Astrocyte (in vitro differentiated cells and primary cell): ENCODE measurements at regions not wholly inside any gene's neighbourhood (a gene's known extent, or its start where the extent isn't known, plus 50 kb on each side); places are given as distances from the start of the nearest gene placed in this dataset.

ENCODE experiments used
- DNase-seq: peaks from one replicate; pipeline ENCODE4 v3.0.0-alpha.2; 2010; ENCODE audit warnings: low read depth
- FAIRE-seq: peaks from 2 replicates; lab custom pipeline; 2011; peaks lifted over from hg19 to GRCh38; lab: Jason Lieb, UNC
- H2AFZ ChIP-seq: 2 replicates; pipeline ENCODE4 v1.6.0; 2012; ENCODE audit warnings: low read depth, low read length, inconsistent platforms
- H3K27ac ChIP-seq: 2 replicates; pipeline ENCODE4 v1.5.1; 2011; ENCODE audit warnings: low read depth, low read length, inconsistent platforms
- H3K27me3 ChIP-seq: 2 replicates; pipeline ENCODE4 v1.6.0; 2011; ENCODE audit warnings: low read length, inconsistent platforms; ENCODE audit not compliant: insufficient read depth
- H3K36me3 ChIP-seq: 2 replicates; pipeline ENCODE4 v1.5.1; 2011; ENCODE audit warnings: low read length, inconsistent platforms; ENCODE audit not compliant: insufficient read depth
- H3K4me1 ChIP-seq: 2 replicates; pipeline ENCODE4 v1.5.1; 2011; ENCODE audit warnings: low read length, inconsistent platforms; ENCODE audit not compliant: insufficient read depth
- H3K4me2 ChIP-seq: 2 replicates; pipeline ENCODE4 v1.6.0; 2012; ENCODE audit warnings: low read length, inconsistent platforms
- H3K4me3 ChIP-seq: 2 replicates; pipeline ENCODE4 v1.5.1; 2011; ENCODE audit warnings: low read depth, mild to moderate bottlenecking, low read length, inconsistent platforms; ENCODE audit not compliant: insufficient read depth
- H3K79me2 ChIP-seq: 2 replicates; pipeline ENCODE4 v1.6.0; 2012; ENCODE audit warnings: mild to moderate bottlenecking, low read length, inconsistent platforms; ENCODE audit not compliant: insufficient read depth
- H3K9ac ChIP-seq: 2 replicates; pipeline ENCODE4 v1.6.0; 2012; ENCODE audit warnings: mild to moderate bottlenecking, low read length, inconsistent platforms
- H3K9me3 ChIP-seq: 2 replicates; pipeline ENCODE4 v1.5.1; 2012; ENCODE audit warnings: low read depth, mild to moderate bottlenecking, low read length, inconsistent platforms; ENCODE audit not compliant: insufficient read depth
- H4K20me1 ChIP-seq: 2 replicates; pipeline ENCODE4 v1.6.0; 2012; ENCODE audit warnings: low read length, inconsistent platforms; ENCODE audit not compliant: insufficient read depth
- H3K27ac Mint-ChIP-seq: one replicate; pipeline ENCODE4 v1.8.0; 2021; ENCODE audit warnings: mild to moderate bottlenecking, mixed read lengths; ENCODE audit not compliant: unreplicated experiment
- H3K27me3 Mint-ChIP-seq: one replicate; pipeline ENCODE4 v1.8.0; 2021; ENCODE audit warnings: low read depth, mixed read lengths; ENCODE audit not compliant: unreplicated experiment
- H3K36me3 Mint-ChIP-seq: one replicate; pipeline ENCODE4 v1.8.0; 2021; ENCODE audit warnings: low read depth, mixed read lengths; ENCODE audit not compliant: unreplicated experiment
- H3K4me1 Mint-ChIP-seq: one replicate; pipeline ENCODE4 v1.8.0; 2021; ENCODE audit warnings: low read depth, mixed read lengths; ENCODE audit not compliant: unreplicated experiment
- H3K4me3 Mint-ChIP-seq: one replicate; pipeline ENCODE4 v1.8.0; 2021; ENCODE audit warnings: mild to moderate bottlenecking, moderate library complexity, mixed read lengths; ENCODE audit not compliant: unreplicated experiment
- H3K9me3 Mint-ChIP-seq: one replicate; pipeline ENCODE4 v1.8.0; 2021; ENCODE audit warnings: mild to moderate bottlenecking, mixed read lengths; ENCODE audit not compliant: unreplicated experiment
- CTCF ChIP-seq: IDR thresholded peaks from 2 replicates; pipeline ENCODE4 v1.5.1; 2011; ENCODE audit warnings: low read depth, mild to moderate bottlenecking, inconsistent platforms, low read length, moderate library complexity; ENCODE audit not compliant: insufficient read depth
- EZH2 ChIP-seq: IDR thresholded peaks from 2 replicates; pipeline ENCODE4 v1.6.1; 2012; ENCODE audit warnings: mild to moderate bottlenecking, low read length, inconsistent platforms; ENCODE audit not compliant: insufficient read depth

- Mint-ChIP-seq H3K27me3 (no peaks in the 10 kb centered on the region), H3K36me3 (no peaks in the 10 kb centered on the region), H3K27ac (no peak overlapping the region), H3K4me3 (no peak overlapping the region), H3K9me3 (peaks cover 1% of the 10 kb centered on the region), H3K4me1 (no peaks in the 10 kb centered on the region)
- H3K4me2 ChIP-seq: no peak overlapping the region
- H3K27me3 ChIP-seq: no peaks in the 10 kb centered on the region
- FAIRE-seq (no peak), DNase-seq (no peak)
- H3K4me1 ChIP-seq: no peaks in the 10 kb centered on the region
- no peak overlapping the region for H2AFZ ChIP-seq
- TF ChIP-seq EZH2: no peak
- TF ChIP-seq CTCF: no peak
- H3K9me3 ChIP-seq: no peaks in the 10 kb centered on the region
- no peaks in the 10 kb centered on the region for H4K20me1 ChIP-seq
- H3K27ac ChIP-seq: no peak overlapping the region
- no peak overlapping the region for H3K4me3 ChIP-seq
- no peaks in the 10 kb centered on the region for H3K79me2 ChIP-seq
- no peak overlapping the region for H3K9ac ChIP-seq
- no peaks in the 10 kb centered on the region for H3K36me3 ChIP-seq
Measured at GRCh38 chr1:195511501-195511900, 1096.7 kb downstream of the KCNT2 start.

GRCh38 chr1:195501118-195501517 is 1107.1 kb downstream of the KCNT2 start:
- no peak overlapping the region for H3K9ac ChIP-seq
- no peaks in the 10 kb centered on the region for H3K9me3 ChIP-seq
- TF ChIP-seq CTCF (no peak), EZH2 (no peak)
- H4K20me1 ChIP-seq: no peaks in the 10 kb centered on the region
- no peak overlapping the region for H3K4me2 ChIP-seq
- FAIRE-seq: no peak
- no peaks in the 10 kb centered on the region for H3K27me3 ChIP-seq
- H3K27ac ChIP-seq: no peak overlapping the region
- H3K4me3 ChIP-seq: no peak overlapping the region
- Mint-ChIP-seq H3K27ac (no peak overlapping the region), H3K4me1 (no peaks in the 10 kb centered on the region), H3K9me3 (peaks cover 6% of the 10 kb centered on the region), H3K27me3 (no peaks in the 10 kb centered on the region), H3K4me3 (no peak overlapping the region), H3K36me3 (no peaks in the 10 kb centered on the region)
- H2AFZ ChIP-seq: no peak overlapping the region
- no peak for DNase-seq
- H3K4me1 ChIP-seq: no peaks in the 10 kb centered on the region
- no peaks in the 10 kb centered on the region for H3K79me2 ChIP-seq
- H3K36me3 ChIP-seq: no peaks in the 10 kb centered on the region

DNA sequence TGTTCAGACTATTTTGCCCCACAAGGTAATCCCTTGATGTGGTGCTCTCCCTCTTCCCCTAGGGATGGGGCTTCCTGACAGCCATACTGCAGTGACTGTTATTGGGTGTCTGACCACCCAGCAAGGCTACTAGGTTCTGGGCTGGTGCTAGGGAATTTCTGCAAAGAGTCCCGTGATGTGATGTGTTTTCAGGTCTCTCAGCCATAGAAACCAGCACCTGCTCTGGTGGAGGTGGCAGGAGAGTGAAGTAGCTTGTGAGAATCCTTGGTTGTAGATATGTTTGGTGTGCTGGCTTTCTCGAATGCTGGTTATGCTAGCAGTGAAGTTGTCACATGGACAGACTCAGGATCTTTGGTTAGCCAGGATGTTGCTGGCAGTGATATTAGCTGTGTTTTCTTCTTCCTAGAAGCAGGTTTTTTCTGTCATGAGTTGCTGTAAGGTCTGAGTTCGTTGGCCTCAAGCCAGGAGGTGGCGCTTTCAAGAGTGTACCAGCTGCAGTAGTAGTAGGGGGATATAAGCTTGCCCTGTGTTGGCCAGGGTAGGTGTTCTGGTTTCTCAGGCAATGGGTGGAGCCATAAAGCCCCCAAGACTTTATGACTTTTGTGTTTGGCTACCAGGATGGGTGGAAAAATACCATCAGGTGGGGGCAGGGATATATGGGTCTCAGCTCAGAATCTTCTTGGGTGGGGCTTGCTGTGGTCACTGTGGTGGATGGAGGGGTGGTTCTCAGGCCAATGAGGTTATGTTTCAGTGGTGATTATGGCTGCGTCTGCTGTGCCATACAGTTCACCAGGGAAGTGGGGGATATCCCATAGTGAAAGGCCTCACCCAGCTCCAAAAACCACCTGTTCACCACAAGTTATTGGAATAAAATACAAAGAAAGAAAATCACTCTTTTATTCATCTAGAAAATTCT is 1112.3 kb downstream of the KCNT2 start:
- H2AFZ ChIP-seq: no peak overlapping the region
- DNase-seq: no peak
- no peaks in the 10 kb centered on the region for H3K27me3 ChIP-seq
- H3K27me3 Mint-ChIP-seq: no peaks in the 10 kb centered on the region
- H3K9ac ChIP-seq: no peak overlapping the region
- no peaks in the 10 kb centered on the region for H3K9me3 Mint-ChIP-seq
- H3K4me3 ChIP-seq: no peak overlapping the region
- H3K36me3 ChIP-seq: no peaks in the 10 kb centered on the region
- no peak overlapping the region for H3K4me2 ChIP-seq
- no peaks in the 10 kb centered on the region for H3K36me3 Mint-ChIP-seq
- H3K27ac Mint-ChIP-seq: no peak overlapping the region
- H3K9me3 ChIP-seq: no peaks in the 10 kb centered on the region
- no peaks in the 10 kb centered on the region for H3K79me2 ChIP-seq
- H4K20me1 ChIP-seq: no peaks in the 10 kb centered on the region
- no peak overlapping the region for H3K4me3 Mint-ChIP-seq
- H3K4me1 Mint-ChIP-seq: no peaks in the 10 kb centered on the region
- H3K4me1 ChIP-seq: no peaks in the 10 kb centered on the region
- no peak for FAIRE-seq
- no peak for TF ChIP-seq EZH2
- no peak for TF ChIP-seq CTCF
- no peak overlapping the region for H3K27ac ChIP-seq
